Lung microvascular endothelial cell (primary cell): ENCODE measurements at regions not wholly inside any gene's neighbourhood (a gene's known extent, or its start where the extent isn't known, plus 50 kb on each side); places are given as distances from the start of the nearest gene placed in this dataset.

Experiments used
- DNase-seq, 2 donors: peaks; one replicate each; pipeline versions ENCODE4 v3.0.0 to v3.0.0-alpha.2; 2010; ENCODE audit warnings: low read depth in 2 of 2

- peak; percentile 63 to 84 for DNase-seq
These were observed 90.2 kb upstream of the RESF1 start for GRCh38 chr12:31868965-31869364.

- no peak for DNase-seq
These were observed 91.9 kb upstream of the RESF1 start for GRCh38 chr12:31867292-31867691.

DNA sequence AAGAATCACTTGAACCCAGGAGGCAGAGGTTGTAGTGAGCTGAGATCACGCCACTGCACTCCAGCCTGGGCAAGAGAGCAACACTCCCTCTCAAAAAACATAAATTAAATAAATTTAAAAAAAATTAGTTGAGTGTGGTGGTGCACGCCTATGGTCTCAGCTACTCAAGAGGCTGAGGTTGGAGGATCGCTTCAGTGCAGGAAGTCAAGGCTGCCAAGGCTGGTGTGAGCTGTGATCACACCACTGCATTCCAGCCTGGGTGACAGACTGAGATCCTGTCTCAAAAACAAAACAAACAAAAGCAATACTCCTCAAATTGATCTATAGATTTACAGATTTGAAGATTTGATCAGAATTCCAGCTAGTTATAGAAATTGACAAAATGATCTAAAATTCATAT is 92.7 kb upstream of the RESF1 start:
- no peak for DNase-seq

GRCh38 chr12:31865023-31865422 is 94.2 kb upstream of the RESF1 start:
- no peak for DNase-seq

GRCh38 chr12:31861360-31861759 is 97.9 kb upstream of the RESF1 start:
- DNase-seq = peak in 1 of 2 donors; percentile 28

DNA sequence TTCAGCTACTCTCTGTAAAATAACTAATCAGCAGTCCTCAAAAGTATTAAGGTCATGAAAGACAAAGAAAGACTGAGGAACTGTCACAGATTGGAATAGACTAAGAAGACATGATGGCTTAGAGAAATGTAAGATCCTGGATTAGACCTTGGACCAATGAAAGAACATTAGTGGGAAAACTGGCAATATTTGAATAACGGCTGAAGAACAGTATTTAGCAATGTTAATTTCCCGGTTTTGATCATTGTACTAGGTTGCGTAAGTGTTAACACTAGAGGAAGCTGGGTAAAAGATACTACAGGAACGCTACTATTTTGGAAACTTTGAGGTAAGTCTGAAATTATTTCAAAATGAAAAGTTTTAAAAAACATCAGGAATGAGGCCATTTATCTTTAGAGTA is 98.8 kb upstream of the RESF1 start:
- no peak for DNase-seq

GRCh38 chr12:31859232-31859977 is 99.8 kb upstream of the RESF1 start:
- DNase-seq = no peak

DNA sequence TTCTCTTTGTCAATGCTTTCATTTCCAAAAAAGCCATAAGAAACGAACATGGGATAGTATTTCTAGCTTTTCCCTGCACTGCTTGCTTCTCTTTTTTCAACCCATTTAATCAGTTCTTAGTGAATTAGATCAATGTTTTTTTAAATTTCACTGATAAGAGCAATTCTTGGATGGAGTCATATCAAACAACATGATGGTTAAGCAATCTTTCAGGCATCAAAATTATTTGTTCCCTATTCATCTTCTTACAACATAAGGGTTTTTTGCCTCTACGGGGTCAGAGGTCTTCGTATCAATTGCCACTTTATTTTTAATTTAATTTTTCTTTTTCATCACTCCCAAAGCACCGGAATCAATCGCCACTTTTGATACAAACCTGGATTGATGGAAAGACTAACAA is 103.8 kb upstream of the RESF1 start:
- no peak for DNase-seq

- DNase-seq = no peak
These were observed 105.2 kb upstream of the RESF1 start for GRCh38 chr12:31853977-31854376.

GRCh38 chr12:31853520-31853919 is 105.7 kb upstream of the RESF1 start:
- DNase-seq = no peak

DNA sequence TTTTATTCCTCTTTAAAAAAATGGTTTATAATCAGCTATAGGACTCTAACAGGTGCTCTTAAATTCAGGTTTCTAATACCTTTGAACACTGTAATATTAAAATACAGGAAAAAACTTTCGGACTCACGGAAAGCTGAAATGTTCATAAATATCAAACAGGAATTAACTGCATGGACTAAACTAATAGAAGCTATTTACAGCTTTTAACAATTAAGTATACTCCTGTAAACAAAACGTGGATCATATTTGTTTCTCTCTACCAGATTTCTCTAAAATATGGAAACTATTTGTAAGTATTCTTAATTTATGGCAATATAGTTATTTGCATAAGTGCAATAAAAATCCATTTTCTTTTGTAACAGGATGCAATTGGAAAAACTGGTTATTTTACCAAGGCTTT is 108.9 kb upstream of the RESF1 start:
- no peak for DNase-seq

DNA sequence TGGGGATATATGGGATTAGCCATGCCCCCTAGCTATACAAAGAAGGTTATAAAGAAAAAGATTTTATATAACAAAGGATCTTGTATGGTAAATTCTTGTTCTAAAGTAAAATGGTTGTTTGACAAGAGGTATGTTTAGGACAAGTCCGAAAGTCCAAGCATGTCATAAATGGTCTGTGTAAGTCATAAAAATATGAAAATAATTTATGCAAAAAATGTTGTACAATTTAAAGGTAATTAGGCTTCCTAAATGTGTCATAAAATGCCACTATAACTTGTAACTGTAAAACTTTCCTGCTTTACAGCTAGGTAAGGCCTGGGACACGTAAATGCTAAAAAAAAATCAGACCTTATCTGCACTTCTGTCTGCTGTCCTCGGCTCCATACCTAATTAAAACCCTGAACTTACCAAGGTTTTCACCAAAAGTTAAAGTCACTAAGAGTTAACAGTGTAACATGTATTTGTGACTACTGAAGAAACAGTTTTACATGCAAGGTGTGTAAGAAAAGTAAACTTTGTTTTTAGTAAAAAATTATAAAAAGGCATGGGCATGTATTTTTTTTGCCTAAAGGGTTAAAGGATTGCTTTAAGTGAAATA is 110.0 kb upstream of the RESF1 start:
- peak; percentile 35 to 36 for DNase-seq

- no peak for DNase-seq
These were observed 112.8 kb upstream of the RESF1 start for GRCh38 chr12:31846405-31846804.

DNA sequence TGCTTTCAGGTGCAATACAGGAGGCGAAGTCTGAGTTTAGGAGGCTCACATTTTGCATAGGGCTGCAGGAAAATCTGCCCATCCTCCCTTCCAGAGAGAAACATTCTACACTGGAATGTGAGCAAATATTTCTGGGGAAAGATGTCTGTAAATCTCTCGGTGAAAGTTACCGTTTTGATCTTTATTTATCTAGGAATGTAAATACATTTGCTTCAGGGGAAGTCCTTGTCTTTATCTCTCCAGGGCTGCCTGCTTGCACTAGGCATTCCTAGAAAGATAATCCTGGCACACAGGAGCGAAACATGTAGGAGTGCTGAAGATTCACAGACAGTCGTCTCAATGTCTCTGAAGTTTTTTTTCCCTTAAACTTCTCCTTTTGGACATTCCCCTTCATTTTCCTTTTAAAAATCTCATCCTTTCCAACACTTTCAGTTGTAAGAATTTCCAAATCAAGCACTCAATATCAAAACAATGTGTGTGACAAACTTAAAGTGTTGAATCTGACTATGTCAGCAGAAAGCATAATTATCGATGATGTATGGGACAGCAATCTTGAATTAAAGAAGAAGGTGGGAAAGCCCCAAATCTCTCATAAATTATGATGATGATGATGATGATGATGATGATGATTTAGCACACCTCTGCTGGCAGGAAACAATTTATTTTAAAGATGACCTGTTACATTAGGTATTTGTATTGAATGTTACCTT is 113.4 kb upstream of the RESF1 start:
- no peak for DNase-seq

GRCh38 chr12:31843398-31844095 is 114.7 kb upstream of the AMN1 start:
- DNase-seq = no peak

GRCh38 chr12:31837913-31838312 is 109.1 kb upstream of the AMN1 start:
- DNase-seq = no peak

GRCh38 chr12:31835276-31835882 is 106.6 kb upstream of the AMN1 start:
- peak in 1 of 2 donors; percentile 41 for DNase-seq

DNA sequence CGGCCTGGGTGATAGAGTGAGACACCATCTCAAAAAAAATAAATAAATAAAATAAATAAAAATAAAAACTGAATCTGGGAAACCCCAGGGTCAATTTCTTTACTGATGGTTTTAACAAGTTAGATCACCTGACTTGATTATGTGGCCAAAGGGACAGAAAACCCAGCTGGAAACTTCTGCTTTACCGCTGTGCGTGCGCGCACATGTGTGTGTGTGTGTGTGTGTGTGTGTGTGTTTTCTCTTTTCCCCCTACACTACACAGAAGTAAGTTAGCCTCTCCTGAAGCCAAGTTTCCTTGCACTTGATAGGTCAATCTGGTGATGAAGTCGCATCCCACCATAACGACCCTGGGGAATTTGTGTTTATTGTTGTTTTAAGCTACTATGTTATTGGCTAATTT is 105.3 kb upstream of the AMN1 start:
- DNase-seq = no peak

DNA sequence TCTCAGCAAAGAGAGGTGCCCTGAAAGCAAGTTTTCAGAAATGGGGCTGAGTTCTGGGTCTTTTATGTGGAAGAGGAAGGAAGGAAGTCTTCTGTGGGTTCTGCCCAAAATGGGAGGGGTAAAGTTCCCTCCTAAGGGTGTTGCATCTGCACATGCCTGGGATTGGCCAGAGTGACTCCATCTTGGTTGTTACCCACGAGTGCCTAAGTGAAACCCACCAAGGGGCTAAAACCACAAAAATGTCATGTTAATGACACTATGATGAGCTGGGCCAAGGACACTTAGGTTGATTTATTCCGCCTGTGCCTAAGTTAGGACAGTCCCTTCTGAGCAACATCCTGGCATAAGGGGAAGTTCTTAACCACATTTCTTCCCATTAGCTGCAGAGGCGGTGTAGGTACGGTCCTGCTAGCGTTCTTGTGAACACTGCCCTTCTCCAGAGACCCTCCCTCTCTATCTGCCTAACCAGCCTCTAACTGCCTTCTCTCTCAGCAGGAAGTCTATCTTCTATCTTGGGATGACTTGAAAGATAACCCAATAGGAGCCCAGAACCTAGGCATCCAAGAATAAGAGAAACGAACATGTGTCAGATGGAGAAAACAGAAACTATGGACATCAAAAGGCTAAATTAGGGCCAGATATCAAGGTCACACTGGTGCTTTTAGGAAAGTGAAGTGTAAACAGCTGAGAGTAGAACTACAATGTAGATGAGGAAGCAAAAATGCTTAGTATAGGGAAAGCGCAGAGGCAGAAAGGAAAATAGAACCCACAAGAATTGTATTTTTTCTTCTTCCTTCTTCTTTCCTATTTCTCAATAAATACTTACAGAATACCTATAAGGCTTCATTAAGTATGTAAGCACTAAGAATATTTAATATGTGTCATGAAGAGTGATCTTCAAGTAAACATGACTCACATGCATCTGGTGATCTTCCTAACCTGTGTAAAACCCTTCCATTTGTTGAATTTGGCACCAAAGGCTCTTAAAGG is 104.2 kb upstream of the AMN1 start:
- peak in 1 of 2 donors; percentile 14 for DNase-seq

DNA sequence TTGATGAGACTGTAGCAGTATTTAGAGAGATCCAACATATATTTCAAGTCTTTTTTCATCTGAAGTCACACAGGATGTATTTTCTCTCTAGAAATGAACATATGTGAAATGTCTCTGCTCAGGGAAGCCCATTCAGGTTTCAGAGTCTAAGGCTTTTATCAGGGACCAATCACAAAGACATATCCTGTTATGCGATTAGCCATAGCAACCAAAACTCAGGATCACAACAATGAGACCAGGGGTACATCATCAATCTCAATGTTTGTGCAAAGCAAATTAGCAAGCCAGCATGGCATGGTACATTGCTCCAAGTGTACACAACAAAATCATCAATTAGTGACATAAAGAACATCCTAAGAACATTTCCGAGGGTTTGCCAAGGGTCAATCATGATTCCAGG is 99.2 kb upstream of the AMN1 start:
- peak in 1 of 2 donors; percentile 63 for DNase-seq

GRCh38 chr12:31822761-31823160 is 93.9 kb upstream of the AMN1 start:
- DNase-seq = no peak
